Activated gamma-delta T cell treated with anti-CD3 and anti-CD28 coated beads, Interleukin-2, amount 50 U/mL, for 16 hours (primary cell): ENCODE measurements at regions not wholly inside any gene's neighbourhood (a gene's known extent, or its start where the extent isn't known, plus 50 kb on each side); places are given as distances from the start of the nearest gene placed in this dataset.

ENCODE experiments used
- DNase-seq: peaks from one replicate; pipeline ENCODE4 v3.0.0-alpha.2; 2020; ENCODE audit warnings: low read depth

DNA sequence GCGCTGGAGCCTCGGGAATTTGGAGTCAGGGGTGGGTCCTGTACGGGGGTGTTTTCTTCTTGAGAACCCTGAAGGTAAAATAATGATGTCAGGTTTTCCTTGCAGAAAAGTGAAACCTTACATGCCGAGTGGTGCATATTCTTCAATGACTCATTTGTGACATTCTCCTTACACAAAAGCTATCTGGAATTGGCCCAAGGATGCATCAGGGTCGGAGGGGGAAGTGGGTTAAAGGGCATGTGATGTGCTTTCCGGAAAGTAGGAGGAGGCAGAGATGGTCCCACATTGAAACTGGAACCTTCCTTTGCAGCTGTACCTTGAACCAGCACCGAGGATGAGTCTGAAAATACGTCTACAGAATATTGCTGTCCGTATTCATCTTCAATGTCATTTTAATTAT, 411.2 kb upstream of the IRX4 start:
- no peak for DNase-seq

DNA sequence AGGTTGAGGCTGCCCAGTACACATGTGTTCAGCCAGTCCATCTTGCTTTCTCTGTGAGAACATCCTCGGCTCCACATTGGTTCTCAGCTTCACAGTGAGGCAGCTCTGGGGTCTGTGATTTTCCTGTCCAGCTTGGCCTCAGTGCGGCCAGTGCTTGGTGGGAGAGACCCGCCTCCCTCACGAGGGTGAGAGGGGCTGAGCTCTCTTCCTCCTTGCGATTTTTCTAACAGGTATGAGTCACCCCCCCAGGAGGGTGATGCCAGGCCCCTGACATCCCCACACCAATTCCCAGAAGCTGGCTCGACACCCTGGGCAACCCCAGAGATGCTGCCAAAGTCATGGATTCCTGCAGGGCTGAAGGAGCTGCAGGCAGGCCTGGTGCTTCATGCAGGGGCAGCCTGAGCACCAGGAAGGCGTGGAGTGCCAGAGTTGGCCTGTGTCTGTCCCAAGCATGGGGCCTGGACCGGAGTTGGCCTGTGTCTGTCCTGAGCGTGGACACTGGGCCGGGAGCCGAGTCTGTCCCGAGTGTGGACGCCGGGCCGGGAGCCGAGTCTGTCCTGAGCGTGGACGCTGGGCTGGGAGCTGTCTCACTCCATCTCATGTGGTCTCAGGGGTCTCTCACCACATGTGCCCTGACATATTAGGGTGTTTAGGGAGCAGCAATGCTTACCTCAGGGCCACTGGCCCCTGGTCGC, 408.6 kb upstream of the IRX4 start:
- DNase-seq: no peak

DNA sequence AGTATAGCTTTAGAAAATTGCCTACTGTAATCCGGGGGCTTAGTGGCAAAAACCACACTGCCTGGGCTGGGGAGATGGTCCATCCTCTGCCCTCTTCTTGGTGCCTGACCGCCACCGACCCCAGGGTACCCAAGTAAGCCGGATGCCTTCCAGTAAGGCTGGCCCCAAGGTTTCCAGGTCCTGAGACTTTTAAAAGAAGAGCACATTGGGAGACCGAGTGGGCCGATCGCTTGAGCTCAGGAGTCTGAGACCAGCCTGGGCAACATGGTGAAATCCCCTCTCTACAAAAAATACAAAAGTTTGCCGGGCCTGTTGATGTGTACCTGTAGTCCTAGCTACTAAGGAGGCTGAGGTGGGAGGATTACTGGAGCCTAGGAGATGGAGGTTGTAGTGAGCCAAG, 406.7 kb upstream of the IRX4 start:
- no peak for DNase-seq

DNA sequence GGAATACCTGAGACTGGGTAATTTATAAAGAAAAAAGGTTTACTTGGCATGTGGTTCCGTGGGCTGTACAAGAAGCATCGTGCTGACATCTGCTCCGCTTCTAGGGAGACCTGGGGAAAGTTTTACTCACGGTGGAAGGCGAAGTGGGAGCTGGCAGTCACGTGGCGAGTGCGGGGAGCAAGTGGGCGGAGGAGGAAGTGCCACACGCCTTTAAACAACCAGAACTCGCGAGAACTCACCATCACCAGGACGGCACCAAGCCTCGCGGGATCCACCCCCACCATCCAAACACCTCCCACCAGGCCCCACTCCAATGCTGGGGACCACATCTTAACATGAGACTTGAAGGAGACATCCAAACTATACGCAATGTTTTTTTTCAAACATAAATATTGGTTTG, 406.2 kb upstream of the IRX4 start:
- no peak for DNase-seq

DNA sequence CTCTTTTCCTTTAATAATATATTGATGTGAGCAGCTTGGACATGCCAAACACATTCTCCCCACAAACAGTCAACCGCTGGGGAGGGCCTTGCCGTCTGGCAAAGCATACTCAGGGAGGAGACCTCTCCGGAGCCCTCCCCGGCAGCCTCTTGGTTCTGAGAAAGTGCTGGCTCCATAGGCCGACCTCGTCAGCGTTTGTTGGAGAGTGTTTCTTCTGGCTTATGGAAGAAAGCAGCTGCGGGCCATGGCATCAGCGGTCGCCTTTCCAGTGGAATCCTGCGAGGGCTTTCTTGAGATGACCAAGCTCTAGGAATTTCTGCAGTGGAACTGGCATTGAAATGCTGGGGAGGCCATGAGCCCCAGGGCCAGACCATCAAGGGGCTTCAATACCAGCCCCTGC, 405.7 kb upstream of the IRX4 start:
- no peak for DNase-seq

DNA sequence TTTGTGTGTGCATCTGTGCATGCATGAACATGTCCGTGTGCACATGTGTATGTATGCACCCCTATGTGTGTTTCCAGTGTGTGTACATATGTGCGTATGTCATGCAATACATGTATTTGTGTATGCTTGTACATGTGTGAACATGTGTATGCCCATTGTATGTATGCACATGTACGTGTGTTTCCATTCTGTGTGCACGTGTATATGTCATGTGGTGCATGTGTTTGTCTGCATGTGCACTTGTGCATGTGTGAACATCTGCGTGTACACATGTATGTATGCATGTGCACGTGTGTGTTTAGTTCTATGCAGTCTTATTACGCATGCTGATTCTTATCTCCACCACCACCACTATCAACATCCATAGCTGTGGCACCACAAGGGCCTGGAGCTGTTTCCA, 403.5 kb upstream of the IRX4 start:
- DNase-seq: no peak

DNA sequence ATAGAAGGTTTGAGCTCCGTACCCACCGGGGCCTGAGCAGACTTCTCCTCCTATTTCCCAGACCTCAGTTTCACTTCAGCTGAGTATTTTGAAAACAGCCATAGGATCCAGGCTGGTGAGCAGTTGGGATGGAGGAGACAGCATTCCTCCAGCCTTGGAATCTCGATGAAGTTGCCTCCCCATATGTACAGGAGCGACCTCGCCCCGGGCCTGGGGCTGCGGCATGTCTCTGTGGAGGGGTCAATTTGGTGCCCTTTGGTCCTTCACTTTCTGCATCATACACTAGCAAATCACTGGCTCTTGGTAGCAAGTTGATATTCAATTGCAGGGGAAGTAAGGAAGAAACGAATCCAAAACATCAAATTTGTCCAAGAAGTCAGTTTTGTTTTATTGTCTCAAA, 402.0 kb upstream of the IRX4 start:
- DNase-seq: no peak

DNA sequence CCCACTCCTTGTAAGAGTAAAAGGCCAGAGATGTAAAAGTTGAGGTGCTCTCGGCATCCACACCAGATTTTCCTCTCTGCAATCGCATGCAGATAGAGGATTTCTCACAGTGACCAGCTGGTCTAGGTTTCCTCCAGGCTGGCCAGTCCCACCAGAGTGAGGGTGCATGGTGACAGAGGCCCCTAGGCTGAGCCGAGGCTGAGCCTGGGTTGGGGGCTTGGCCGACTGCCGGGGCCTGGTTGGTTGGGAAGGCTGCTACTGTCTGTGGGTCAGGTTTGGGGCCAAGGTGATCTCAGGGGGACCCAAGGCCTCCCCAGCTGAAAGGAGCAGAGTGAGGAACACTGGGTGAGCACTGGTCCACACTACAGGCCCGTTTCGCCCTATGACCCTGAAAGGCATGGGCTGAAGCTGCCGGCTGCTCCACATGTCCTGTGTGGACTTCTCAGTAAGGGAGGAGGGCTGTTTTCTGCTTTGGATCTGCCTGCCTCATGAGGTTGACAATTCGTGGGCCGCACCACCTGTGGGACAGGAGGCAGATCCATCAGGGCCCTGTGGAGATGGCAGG, 400.8 kb upstream of the IRX4 start:
- DNase-seq: no peak

DNA sequence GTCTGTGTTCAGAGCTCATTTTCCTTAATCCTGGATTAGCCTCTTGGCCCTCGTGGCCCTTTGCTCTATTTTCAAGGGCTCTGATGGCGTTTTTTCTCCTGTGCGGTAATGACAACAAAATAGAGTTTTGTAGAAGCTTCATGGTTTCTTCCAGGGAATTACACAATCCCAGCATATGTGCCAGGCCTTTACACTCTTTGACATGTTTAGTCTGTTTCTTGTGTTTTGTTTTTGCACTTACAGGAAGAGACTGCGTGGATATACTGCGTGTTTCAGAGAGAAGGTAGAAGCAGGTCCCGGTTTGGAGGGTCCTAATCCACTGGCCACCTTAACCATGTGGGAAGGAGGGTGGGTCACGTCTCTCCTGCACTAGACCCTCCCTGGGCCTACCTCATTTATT, 400.2 kb upstream of the IRX4 start:
- DNase-seq: no peak

DNA sequence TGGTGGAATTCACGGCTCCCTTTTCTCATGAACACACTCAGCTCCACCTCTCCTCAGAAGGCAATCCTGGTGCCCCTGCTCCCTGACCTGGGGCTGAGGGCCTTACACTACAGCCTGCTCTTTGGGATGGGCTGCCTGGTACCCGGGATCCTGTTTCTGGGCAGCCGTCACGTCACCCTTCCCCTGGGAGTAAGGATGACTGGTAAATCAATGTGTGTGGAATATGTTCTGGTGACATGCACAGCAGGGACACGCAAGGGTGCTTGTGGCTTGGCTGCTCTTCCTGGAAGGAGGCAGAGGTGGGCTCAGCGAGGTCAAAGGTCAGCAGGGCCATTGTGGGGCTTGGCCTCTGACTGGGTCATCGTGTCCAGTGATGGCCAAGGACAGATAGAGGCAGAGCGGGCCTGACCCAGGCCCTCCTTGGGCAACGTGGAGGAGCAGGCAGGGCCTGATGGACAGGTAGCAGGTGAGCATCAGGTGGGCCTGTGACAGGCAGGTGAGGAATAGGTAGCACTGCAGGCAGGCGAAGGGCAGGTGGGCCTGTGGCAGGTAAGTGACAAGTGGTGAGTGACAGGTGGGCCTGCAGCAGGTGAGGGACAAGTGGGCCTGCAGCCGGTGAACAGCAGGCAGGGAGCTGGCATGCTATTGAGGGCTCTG, 399.4 kb upstream of the IRX4 start:
- no peak for DNase-seq

DNA sequence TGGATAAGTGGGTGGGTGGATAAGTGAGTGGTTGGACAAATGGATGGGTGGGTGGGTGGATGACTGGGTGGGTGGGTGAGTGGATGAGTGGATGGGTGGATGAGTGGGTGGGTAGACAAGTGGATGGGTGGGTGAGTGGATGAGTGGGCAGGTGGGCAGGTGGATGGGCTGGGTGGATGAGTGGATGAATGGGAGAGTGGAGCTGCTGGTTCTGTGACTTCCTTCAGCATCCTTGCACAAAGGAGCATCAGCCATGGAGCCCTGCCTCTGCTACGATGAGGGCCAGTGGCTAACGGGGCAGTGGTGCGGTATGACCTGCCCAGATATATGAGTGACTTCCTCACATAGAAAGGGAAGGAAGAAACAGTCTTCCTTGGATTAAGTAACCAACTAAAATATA, 398.7 kb upstream of the IRX4 start:
- no peak for DNase-seq

DNA sequence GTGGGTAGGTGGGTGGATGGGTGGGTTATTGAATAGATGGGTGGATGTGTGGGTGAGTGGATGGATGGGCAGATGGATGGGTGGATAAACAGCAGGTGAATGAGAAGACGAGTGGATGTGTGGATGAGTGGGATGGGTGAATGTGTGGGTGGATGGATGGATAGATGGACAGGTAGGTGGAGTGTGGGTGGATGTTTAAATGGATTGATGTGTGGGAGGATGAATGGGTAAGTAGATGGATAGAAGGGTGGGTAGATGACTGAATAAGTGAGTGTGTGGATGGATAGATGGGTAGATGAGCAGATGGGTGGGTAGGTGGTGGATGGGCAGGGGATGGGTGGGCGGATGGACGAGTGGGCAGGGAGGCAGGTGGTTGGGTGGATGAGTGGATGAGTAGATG, 397.6 kb upstream of the IRX4 start:
- DNase-seq: no peak

DNA sequence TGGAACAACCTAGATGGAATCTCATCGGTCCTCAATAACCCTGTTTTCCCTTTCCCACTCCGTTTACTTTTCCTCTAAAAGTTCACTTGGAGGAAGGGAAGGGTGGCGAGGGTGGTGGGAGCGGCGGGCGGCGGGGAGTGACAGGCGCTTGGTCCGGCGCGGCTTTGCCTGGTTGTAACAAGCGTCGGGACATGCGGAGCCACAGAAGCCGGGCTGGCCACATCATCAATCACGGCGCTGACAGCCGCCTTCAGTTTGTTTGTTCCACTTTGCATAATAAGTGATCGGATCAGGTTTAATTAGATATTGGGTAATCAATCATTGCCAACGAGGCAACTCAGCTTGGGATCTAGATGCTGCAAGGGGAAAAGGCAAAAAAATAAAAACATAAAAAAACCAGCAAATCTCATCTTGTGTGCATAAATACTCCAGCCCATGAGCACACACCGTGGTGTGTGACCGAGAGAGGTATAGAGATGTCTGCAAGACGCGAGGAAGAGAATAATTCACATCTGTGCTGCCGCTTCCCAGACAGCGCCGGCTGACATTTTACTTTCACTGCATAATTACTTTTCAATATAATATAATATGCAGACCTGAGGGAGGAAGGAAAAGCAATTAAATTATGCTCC, 396.2 kb upstream of the IRX4 start:
- DNase-seq: no peak

DNA sequence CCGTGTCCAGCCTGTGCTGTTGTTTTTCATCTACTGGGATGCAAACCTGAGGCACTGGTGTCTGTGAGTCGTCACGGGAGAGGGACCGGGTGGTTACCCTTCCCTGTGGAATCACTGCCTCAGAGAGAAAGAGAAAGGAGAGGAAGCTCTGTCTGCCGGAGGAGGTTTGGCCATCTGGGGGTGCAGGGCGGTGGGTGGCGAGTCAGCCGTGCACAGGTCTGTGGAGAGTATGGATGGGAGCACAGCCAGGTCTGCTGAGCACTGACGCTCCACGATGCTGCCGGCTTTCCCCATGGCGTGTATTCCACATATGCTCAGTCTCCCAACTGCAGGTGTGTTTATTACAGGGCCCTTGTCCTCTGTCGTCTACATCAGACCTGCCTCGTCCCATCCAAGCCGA, 395.2 kb upstream of the IRX4 start:
- DNase-seq: no peak

DNA sequence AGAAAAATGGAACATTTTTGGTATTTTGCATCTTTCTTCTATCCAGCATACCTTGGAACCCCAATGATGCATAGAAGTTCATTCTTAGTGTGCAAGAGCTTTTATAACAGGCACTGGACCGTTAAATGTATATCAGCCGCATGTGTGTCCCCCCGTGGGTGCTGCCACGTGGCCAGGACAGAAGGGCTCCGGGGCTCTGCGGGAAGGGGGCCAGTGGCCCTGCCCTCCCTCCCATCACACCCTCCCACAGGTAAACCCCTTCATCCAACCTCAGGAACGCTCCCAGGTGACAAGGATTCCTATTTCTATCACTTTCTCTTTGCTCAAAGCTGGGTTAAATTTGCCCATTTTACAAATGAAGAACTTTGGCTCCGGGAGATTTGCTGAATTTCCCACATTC, 393.4 kb upstream of the IRX4 start:
- DNase-seq: no peak

DNA sequence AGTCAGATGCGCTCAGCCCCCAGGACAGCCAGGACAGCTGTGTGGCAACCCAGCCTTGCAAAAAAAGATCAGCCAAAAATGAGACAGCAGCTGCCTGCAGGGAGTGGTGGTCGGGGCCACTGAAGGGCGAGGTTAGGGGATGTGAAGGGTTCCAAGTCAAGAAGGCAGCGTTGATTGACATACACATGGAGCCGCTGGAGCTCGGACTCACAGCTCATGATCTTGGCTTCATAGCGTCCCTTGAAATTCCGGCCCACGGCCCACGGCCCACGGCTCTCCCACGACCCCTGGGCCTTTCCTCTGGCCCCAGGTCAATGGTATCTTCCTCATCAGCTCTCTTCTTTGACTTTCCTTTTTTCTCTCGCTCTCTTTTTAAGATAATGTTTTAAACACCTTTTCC, 390.0 kb upstream of the IRX4 start:
- DNase-seq: no peak

DNA sequence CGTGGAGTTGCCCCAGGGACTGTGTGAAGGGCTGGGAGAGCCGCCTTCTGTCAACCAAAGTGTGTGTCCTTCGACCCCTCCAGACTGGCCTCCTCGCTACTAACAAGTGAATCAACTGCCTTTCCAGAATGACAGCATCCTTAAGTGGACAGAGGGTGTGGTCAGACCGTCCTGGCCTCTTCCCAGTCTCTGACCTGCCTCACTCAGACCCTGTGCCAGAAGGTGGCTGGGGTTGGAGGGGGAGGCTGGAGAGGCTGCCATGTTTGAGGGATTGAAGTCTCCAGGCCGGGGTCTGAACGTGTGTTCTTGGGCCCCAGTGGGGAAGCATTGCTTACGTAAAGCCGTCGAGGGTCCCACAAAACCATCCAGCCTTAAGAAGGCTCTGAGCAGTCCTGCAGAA, 389.3 kb upstream of the IRX4 start:
- DNase-seq: no peak

DNA sequence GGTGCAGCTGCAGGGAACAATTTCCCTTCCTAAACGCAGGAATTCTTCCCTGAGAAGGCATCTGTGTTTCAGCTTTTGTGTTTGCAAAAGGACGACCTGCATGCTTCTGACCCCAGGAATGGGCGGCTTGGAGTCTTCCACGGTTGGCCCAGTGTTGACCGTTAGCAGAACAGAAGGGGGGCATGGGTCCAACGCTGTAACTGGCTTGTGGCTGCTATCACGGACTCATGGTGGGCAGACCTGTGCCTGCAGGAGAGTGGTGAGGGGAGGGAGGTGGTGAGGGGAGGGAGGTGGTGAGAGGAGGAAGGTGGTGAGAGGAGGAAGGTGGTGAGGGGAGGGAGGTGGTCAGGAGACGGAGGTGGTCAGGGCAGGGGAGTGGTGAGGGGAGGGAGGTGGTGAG, 388.6 kb upstream of the IRX4 start:
- DNase-seq: no peak

DNA sequence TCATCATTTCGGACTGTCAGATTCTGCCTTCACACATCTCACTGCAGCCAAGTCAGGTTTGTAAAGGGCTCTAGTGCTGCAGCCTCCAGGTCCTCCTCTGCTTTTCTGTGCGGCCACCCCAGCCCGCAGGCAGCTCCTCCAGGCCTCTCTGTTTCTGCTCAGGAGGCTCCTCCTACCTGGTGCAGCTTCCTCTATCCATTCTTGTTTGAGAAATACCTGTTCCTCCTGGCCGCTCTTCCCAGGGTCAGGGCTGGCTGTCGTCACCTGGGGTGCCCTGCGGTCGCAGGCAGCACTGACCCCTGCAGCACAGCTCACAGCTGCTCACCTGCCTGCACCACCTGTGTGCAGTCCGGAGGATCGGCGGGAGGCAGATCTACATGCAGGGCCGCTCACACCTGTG, 387.7 kb upstream of the IRX4 start:
- DNase-seq: no peak

DNA sequence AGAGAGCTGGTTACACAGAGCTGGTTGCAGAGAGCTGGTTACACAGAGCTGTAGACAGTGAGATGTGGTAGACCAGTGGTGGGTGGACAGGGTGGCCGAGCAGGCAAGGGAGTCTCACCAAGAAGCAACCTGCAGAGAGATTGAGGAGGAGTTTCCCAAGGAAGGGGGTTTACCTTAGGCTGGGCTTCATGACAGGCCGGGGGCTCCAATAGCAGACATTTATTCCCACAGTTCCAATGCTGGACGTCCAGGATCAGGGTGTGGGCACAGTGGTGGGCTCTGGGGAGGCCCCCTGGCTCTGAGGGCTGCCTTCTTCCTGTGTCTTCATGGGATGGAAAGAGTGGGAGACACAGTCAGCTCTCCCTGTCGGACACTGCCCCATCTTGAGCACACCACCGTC, 386.9 kb upstream of the IRX4 start:
- no peak for DNase-seq

DNA sequence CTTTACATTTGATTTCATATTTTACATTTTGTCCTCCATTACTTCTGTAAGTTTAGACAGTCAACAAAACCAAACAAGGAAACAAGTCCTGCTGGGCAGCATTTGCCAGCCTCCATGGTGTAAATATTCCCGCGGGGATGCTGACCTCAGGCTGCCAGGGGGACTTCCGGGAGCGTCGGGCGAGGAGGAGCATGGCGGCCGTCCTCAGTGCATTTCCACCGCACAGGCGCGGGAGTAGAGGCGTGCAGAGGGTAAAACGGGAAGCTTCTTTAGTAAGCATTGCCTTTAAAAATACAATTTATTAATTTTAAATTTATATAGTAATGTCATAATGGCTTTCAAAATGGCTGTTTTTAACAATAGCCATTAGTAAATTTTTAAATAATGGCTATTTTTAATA, 385.3 kb upstream of the IRX4 start:
- DNase-seq: no peak

DNA sequence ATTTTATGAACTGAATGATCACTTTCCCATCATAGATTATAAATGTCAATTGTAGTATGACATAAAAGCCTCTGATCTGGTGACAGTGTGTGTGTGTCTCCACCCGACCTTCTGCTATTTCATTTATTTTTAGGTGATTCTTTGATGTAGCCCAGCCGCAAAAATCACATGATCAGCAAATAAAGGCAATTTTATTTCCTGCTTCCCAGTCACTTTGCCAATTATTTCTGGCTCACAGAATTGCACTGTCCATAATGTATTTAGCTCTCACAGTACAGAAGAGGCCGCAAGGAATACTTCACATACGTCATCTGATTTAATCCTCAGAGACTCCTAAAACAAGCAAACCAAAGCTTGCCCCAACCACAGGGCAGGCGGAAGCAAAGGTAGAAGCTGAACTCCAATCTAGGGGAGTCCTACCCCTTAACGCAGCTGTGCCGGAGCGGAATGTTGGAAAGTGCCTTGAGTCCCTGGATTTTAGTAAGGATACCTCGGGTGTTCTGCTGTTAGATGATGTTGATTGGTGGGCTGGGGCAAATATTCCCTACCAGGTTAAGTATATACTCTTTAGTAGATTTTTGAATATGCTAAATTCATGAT, 384.0 kb upstream of the IRX4 start:
- DNase-seq: no peak

DNA sequence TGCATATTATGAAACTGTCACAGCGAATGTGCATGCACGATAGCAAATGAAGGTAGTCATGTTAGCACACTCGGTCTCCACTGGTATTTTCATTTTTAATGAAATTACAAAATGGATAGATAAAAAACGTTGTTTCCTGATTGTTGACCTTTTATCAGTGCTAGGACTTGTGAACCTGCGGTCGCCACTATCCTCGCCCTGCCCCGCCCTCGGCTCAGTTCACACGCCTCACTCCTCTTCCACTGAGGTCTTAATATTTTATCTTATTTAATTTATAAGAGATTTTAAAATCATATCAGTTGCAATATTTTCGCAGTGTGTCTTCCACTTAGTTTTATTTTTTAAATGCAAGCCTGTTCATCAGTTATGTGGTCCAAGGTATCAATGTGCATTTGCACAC, 382.6 kb upstream of the IRX4 start:
- DNase-seq: no peak
